Activated naive CD8-positive, alpha-beta T cell (primary cell): ENCODE measurements at regions not wholly inside any gene's neighbourhood (a gene's known extent, or its start where the extent isn't known, plus 50 kb on each side); places are given as distances from the start of the nearest gene placed in this dataset.

Experiments
- H3K27ac Mint-ChIP-seq: one replicate; pipeline ENCODE4 v1.8.0; 2021; ENCODE audit warnings: mixed read lengths
- H3K27me3 Mint-ChIP-seq: one replicate; pipeline ENCODE4 v1.8.0; 2021; ENCODE audit warnings: mixed read lengths
- H3K36me3 Mint-ChIP-seq: one replicate; pipeline ENCODE4 v1.8.0; 2021; ENCODE audit warnings: mixed read lengths
- H3K4me1 Mint-ChIP-seq: one replicate; pipeline ENCODE4 v1.8.0; 2021; ENCODE audit warnings: low read depth, mixed read lengths
- H3K4me3 Mint-ChIP-seq: one replicate; pipeline ENCODE4 v1.8.0; 2021; ENCODE audit warnings: mild to moderate bottlenecking, mixed read lengths
- H3K9me3 Mint-ChIP-seq: one replicate; pipeline ENCODE4 v1.8.0; 2021; ENCODE audit warnings: low read depth, mixed read lengths

- H3K27me3 Mint-ChIP-seq = peaks cover 4% of the 10 kb centered on the region
- H3K4me1 Mint-ChIP-seq = no peaks in the 10 kb centered on the region
- H3K27ac Mint-ChIP-seq = no peak overlapping the region
- no peaks in the 10 kb centered on the region for H3K9me3 Mint-ChIP-seq
- no peaks in the 10 kb centered on the region for H3K36me3 Mint-ChIP-seq
- H3K4me3 Mint-ChIP-seq = no peak overlapping the region
These were observed 744.4 kb upstream of the FANCL start for GRCh38 chr2:58985541-58985940.

GRCh38 chr2:58984731-58985130 lies 743.6 kb upstream of the FANCL start:
- H3K4me3 Mint-ChIP-seq = no peak overlapping the region
- H3K9me3 Mint-ChIP-seq = no peaks in the 10 kb centered on the region
- H3K27ac Mint-ChIP-seq = no peak overlapping the region
- no peaks in the 10 kb centered on the region for H3K36me3 Mint-ChIP-seq
- peaks cover 4% of the 10 kb centered on the region for H3K27me3 Mint-ChIP-seq
- H3K4me1 Mint-ChIP-seq = no peaks in the 10 kb centered on the region

GRCh38 chr2:58983111-58983510 lies 742.0 kb upstream of the FANCL start:
- no peaks in the 10 kb centered on the region for H3K4me1 Mint-ChIP-seq
- no peaks in the 10 kb centered on the region for H3K36me3 Mint-ChIP-seq
- no peak overlapping the region for H3K4me3 Mint-ChIP-seq
- H3K27ac Mint-ChIP-seq = no peak overlapping the region
- peaks cover 4% of the 10 kb centered on the region for H3K27me3 Mint-ChIP-seq
- no peaks in the 10 kb centered on the region for H3K9me3 Mint-ChIP-seq

- Mint-ChIP-seq H3K27me3 (peaks cover 4% of the 10 kb centered on the region), H3K9me3 (no peaks in the 10 kb centered on the region), H3K4me3 (no peak overlapping the region), H3K4me1 (no peaks in the 10 kb centered on the region), H3K27ac (no peak overlapping the region), H3K36me3 (no peaks in the 10 kb centered on the region)
These were observed 740.1 kb upstream of the FANCL start for GRCh38 chr2:58981237-58981636.

GRCh38 chr2:58976375-58977071 lies 735.4 kb upstream of the FANCL start:
- no peak overlapping the region for H3K4me3 Mint-ChIP-seq
- H3K4me1 Mint-ChIP-seq = no peaks in the 10 kb centered on the region
- H3K27ac Mint-ChIP-seq = no peak overlapping the region
- H3K27me3 Mint-ChIP-seq = peaks cover 3% of the 10 kb centered on the region
- H3K9me3 Mint-ChIP-seq = no peaks in the 10 kb centered on the region
- H3K36me3 Mint-ChIP-seq = no peaks in the 10 kb centered on the region

- no peaks in the 10 kb centered on the region for H3K4me1 Mint-ChIP-seq
- H3K27ac Mint-ChIP-seq = no peak overlapping the region
- H3K4me3 Mint-ChIP-seq = no peak overlapping the region
- H3K27me3 Mint-ChIP-seq = peaks cover 2% of the 10 kb centered on the region
- no peaks in the 10 kb centered on the region for H3K9me3 Mint-ChIP-seq
- no peaks in the 10 kb centered on the region for H3K36me3 Mint-ChIP-seq
These were observed 733.8 kb upstream of the FANCL start for GRCh38 chr2:58974881-58975280.

- peaks cover 2% of the 10 kb centered on the region for H3K27me3 Mint-ChIP-seq
- H3K4me3 Mint-ChIP-seq = no peak overlapping the region
- H3K36me3 Mint-ChIP-seq = no peaks in the 10 kb centered on the region
- no peak overlapping the region for H3K27ac Mint-ChIP-seq
- H3K4me1 Mint-ChIP-seq = no peaks in the 10 kb centered on the region
- H3K9me3 Mint-ChIP-seq = no peaks in the 10 kb centered on the region
These were observed 733.3 kb upstream of the FANCL start for GRCh38 chr2:58974426-58974825.

- Mint-ChIP-seq H3K27ac (no peak overlapping the region), H3K36me3 (no peaks in the 10 kb centered on the region), H3K27me3 (peaks cover 2% of the 10 kb centered on the region), H3K9me3 (no peaks in the 10 kb centered on the region), H3K4me1 (no peaks in the 10 kb centered on the region), H3K4me3 (no peak overlapping the region)
These were observed 732.7 kb upstream of the FANCL start for GRCh38 chr2:58973811-58974281.

GRCh38 chr2:58972737-58973136 lies 731.6 kb upstream of the FANCL start:
- Mint-ChIP-seq H3K27me3 (peaks cover 2% of the 10 kb centered on the region), H3K4me3 (no peak overlapping the region), H3K4me1 (no peaks in the 10 kb centered on the region), H3K36me3 (no peaks in the 10 kb centered on the region), H3K27ac (no peak overlapping the region), H3K9me3 (no peaks in the 10 kb centered on the region)

- H3K27me3 Mint-ChIP-seq = peaks cover 2% of the 10 kb centered on the region
- H3K9me3 Mint-ChIP-seq = no peaks in the 10 kb centered on the region
- H3K36me3 Mint-ChIP-seq = no peaks in the 10 kb centered on the region
- no peak overlapping the region for H3K4me3 Mint-ChIP-seq
- no peak overlapping the region for H3K27ac Mint-ChIP-seq
- H3K4me1 Mint-ChIP-seq = no peaks in the 10 kb centered on the region
These were observed 730.6 kb upstream of the FANCL start for GRCh38 chr2:58971511-58972360.

- H3K4me3 Mint-ChIP-seq = no peak overlapping the region
- no peaks in the 10 kb centered on the region for H3K4me1 Mint-ChIP-seq
- H3K9me3 Mint-ChIP-seq = no peaks in the 10 kb centered on the region
- H3K36me3 Mint-ChIP-seq = no peaks in the 10 kb centered on the region
- H3K27ac Mint-ChIP-seq = no peak overlapping the region
- H3K27me3 Mint-ChIP-seq = peaks cover 2% of the 10 kb centered on the region
These were observed 729.2 kb upstream of the FANCL start for GRCh38 chr2:58970365-58970764.

GRCh38 chr2:58968885-58969284 lies 727.8 kb upstream of the FANCL start:
- Mint-ChIP-seq H3K27ac (no peak overlapping the region), H3K4me1 (no peaks in the 10 kb centered on the region), H3K4me3 (no peak overlapping the region), H3K27me3 (no peaks in the 10 kb centered on the region), H3K9me3 (no peaks in the 10 kb centered on the region), H3K36me3 (no peaks in the 10 kb centered on the region)

- H3K36me3 Mint-ChIP-seq = no peaks in the 10 kb centered on the region
- no peaks in the 10 kb centered on the region for H3K27me3 Mint-ChIP-seq
- H3K4me1 Mint-ChIP-seq = no peaks in the 10 kb centered on the region
- H3K4me3 Mint-ChIP-seq = no peak overlapping the region
- no peaks in the 10 kb centered on the region for H3K9me3 Mint-ChIP-seq
- H3K27ac Mint-ChIP-seq = no peak overlapping the region
These were observed 726.6 kb upstream of the FANCL start for GRCh38 chr2:58967736-58968135.

- Mint-ChIP-seq H3K9me3 (no peaks in the 10 kb centered on the region), H3K27me3 (no peaks in the 10 kb centered on the region), H3K27ac (no peak overlapping the region), H3K4me3 (no peak overlapping the region), H3K36me3 (no peaks in the 10 kb centered on the region), H3K4me1 (no peaks in the 10 kb centered on the region)
These were observed 724.5 kb upstream of the FANCL start for GRCh38 chr2:58965602-58966001.

GRCh38 chr2:58959996-58960395 lies 718.9 kb upstream of the FANCL start:
- Mint-ChIP-seq H3K4me1 (no peaks in the 10 kb centered on the region), H3K27ac (no peak overlapping the region), H3K27me3 (no peaks in the 10 kb centered on the region), H3K36me3 (no peaks in the 10 kb centered on the region), H3K9me3 (no peaks in the 10 kb centered on the region), H3K4me3 (no peak overlapping the region)
